Neural progenitor cell (in vitro differentiated cells): ENCODE measurements at regions not wholly inside any gene's neighbourhood (a gene's known extent, or its start where the extent isn't known, plus 50 kb on each side); places are given as distances from the start of the nearest gene placed in this dataset.

Experiments
- DNase-seq: peaks from one replicate; pipeline ENCODE4 v3.0.0-alpha.2; 2016; ENCODE audit warnings: low spot score
- H2AFZ ChIP-seq: fragments of 200-600 bp; sonication (generic); replicated peaks from 2 replicates; pipeline ENCODE4 v1.6.1; 2016; ENCODE audit warnings: antibody characterized with exemption
- H3F3A ChIP-seq: fragments of 200-600 bp; sonication (generic); 2 replicates; pipeline ENCODE4 v1.6.1; 2016; ENCODE audit warnings: antibody characterized with exemption, low read depth
- H3K27ac ChIP-seq: fragments of 200-600 bp; sonication (generic); 2 replicates; pipeline ENCODE4 v1.5.1; 2016; ENCODE audit warnings: mild to moderate bottlenecking
- H3K27me3 ChIP-seq: fragments of 200-600 bp; sonication (generic); 2 replicates; pipeline ENCODE4 v1.6.1; 2016; ENCODE audit warnings: mild to moderate bottlenecking, moderate library complexity
- H3K36me3 ChIP-seq: fragments of 200-600 bp; sonication (generic); 2 replicates; pipeline ENCODE4 v1.5.1; 2016
- H3K4me1 ChIP-seq: fragments of 200-600 bp; sonication (generic); 2 replicates; pipeline ENCODE4 v1.6.1; 2016; ENCODE audit warnings: mixed run types
- H3K4me2 ChIP-seq: fragments of 200-600 bp; sonication (generic); 2 replicates; pipeline ENCODE4 v1.6.1; 2016
- H3K4me3 ChIP-seq: fragments of 200-600 bp; sonication (generic); 2 replicates; pipeline ENCODE4 v1.5.1; 2016
- H3K79me2 ChIP-seq: fragments of 200-600 bp; sonication (generic); 2 replicates; pipeline ENCODE4 v1.6.1; 2016; ENCODE audit warnings: low read depth
- H3K9ac ChIP-seq: fragments of 200-600 bp; sonication (generic); 2 replicates; pipeline ENCODE4 v1.6.1; 2016
- H3K9me3 ChIP-seq: fragments of 200-600 bp; sonication (generic); 2 replicates; pipeline ENCODE4 v1.5.1; 2016; ENCODE audit warnings: low read depth
- H4K20me1 ChIP-seq: fragments of 200-600 bp; sonication (generic); 2 replicates; pipeline ENCODE4 v1.6.1; 2016; ENCODE audit warnings: low read depth
- H3K27ac Mint-ChIP-seq: 3 replicates; pipeline ENCODE4 v1.8.0; 2021; ENCODE audit warnings: mixed read lengths
- H3K27me3 Mint-ChIP-seq: 2 replicates; pipeline ENCODE4 v1.8.0; 2022; ENCODE audit warnings: low read depth, mild to moderate bottlenecking, inconsistent platforms, moderate library complexity, mixed read lengths; ENCODE audit not compliant: insufficient read depth
- H3K36me3 Mint-ChIP-seq: 3 replicates; pipeline ENCODE4 v1.8.0; 2021; ENCODE audit warnings: mixed read lengths
- H3K4me1 Mint-ChIP-seq: 3 replicates; pipeline ENCODE4 v1.8.0; 2021; ENCODE audit warnings: mixed read lengths
- H3K4me3 Mint-ChIP-seq: 3 replicates; pipeline ENCODE4 v1.8.0; 2021; ENCODE audit warnings: mild to moderate bottlenecking, moderate library complexity, mixed read lengths
- H3K9me3 Mint-ChIP-seq: 3 replicates; pipeline ENCODE4 v1.8.0; 2020; ENCODE audit warnings: mixed read lengths
- CTCF ChIP-seq: fragments of 200-600 bp; sonication (generic); IDR thresholded peaks from 2 replicates; pipeline ENCODE4 v1.5.1; 2017; ENCODE audit warnings: antibody characterized with exemption, mild to moderate bottlenecking
- EZH2 ChIP-seq: fragments of 200-600 bp; sonication (generic); IDR thresholded peaks from 2 replicates; pipeline ENCODE4 v1.6.1; 2017; ENCODE audit warnings: antibody characterized with exemption, mild to moderate bottlenecking, moderate library complexity
- EZH2phosphoT487 ChIP-seq: fragments of 200-600 bp; sonication (generic); IDR thresholded peaks from 2 replicates; pipeline ENCODE4 v1.6.1; 2017; ENCODE audit warnings: antibody characterized with exemption

GRCh38 chr12:17793854-17794253 is 296.1 kb downstream of the RERGL start:
- Mint-ChIP-seq H3K36me3 (no peaks in the 10 kb centered on the region), H3K27me3 (no peaks in the 10 kb centered on the region), H3K4me3 (no peak overlapping the region), H3K9me3 (no peaks in the 10 kb centered on the region), H3K27ac (no peak overlapping the region), H3K4me1 (no peaks in the 10 kb centered on the region)
- H4K20me1 ChIP-seq, result no peaks in the 10 kb centered on the region
- no peaks in the 10 kb centered on the region for H3K9me3 ChIP-seq
- H3K4me2 ChIP-seq, result no peak overlapping the region
- no peak overlapping the region for H2AFZ ChIP-seq
- H3K79me2 ChIP-seq, result no peaks in the 10 kb centered on the region
- no peaks in the 10 kb centered on the region for H3K4me1 ChIP-seq
- DNase-seq, result no peak
- H3K27me3 ChIP-seq, result no peaks in the 10 kb centered on the region
- TF ChIP-seq EZH2, result no peak
- TF ChIP-seq EZH2phosphoT487, result no peak
- TF ChIP-seq CTCF, result no peak
- H3K36me3 ChIP-seq, result no peaks in the 10 kb centered on the region
- H3K9ac ChIP-seq, result no peak overlapping the region
- H3K27ac ChIP-seq, result no peak overlapping the region
- H3K4me3 ChIP-seq, result no peak overlapping the region
- H3F3A ChIP-seq, result no peaks in the 10 kb centered on the region

- Histone ChIP-seq H3K4me2 (no peak overlapping the region), H3K9ac (no peak overlapping the region), H4K20me1 (no peaks in the 10 kb centered on the region), H3K4me1 (no peaks in the 10 kb centered on the region), H3K9me3 (no peaks in the 10 kb centered on the region), H3K27me3 (no peaks in the 10 kb centered on the region), H3K36me3 (no peaks in the 10 kb centered on the region), H3F3A (no peaks in the 10 kb centered on the region), H3K79me2 (no peaks in the 10 kb centered on the region), H3K4me3 (no peak overlapping the region), H3K27ac (no peak overlapping the region), H2AFZ (no peak overlapping the region)
- no peak for TF ChIP-seq CTCF
- TF ChIP-seq EZH2phosphoT487, result no peak
- no peak for TF ChIP-seq EZH2
- H3K36me3 Mint-ChIP-seq, result no peaks in the 10 kb centered on the region
- no peaks in the 10 kb centered on the region for H3K9me3 Mint-ChIP-seq
- no peak overlapping the region for H3K4me3 Mint-ChIP-seq
- H3K27ac Mint-ChIP-seq, result no peak overlapping the region
- no peak for DNase-seq
- no peaks in the 10 kb centered on the region for H3K4me1 Mint-ChIP-seq
- no peaks in the 10 kb centered on the region for H3K27me3 Mint-ChIP-seq
Observed at GRCh38 chr12:17778242-17778641, 311.8 kb downstream of the RERGL start.

GRCh38 chr12:17763366-17763765 is 326.6 kb downstream of the RERGL start:
- peaks cover 2% of the 10 kb centered on the region for H3K27me3 Mint-ChIP-seq
- H3K9ac ChIP-seq, result no peak overlapping the region
- no peaks in the 10 kb centered on the region for H4K20me1 ChIP-seq
- H3K4me1 ChIP-seq, result no peaks in the 10 kb centered on the region
- H3K4me3 ChIP-seq, result no peak overlapping the region
- no peaks in the 10 kb centered on the region for H3K9me3 ChIP-seq
- H3K9me3 Mint-ChIP-seq, result no peaks in the 10 kb centered on the region
- no peak overlapping the region for H3K27ac ChIP-seq
- no peak overlapping the region for H2AFZ ChIP-seq
- H3K4me2 ChIP-seq, result no peak overlapping the region
- H3K79me2 ChIP-seq, result no peaks in the 10 kb centered on the region
- no peak overlapping the region for H3K27ac Mint-ChIP-seq
- H3K4me3 Mint-ChIP-seq, result no peak overlapping the region
- no peaks in the 10 kb centered on the region for H3F3A ChIP-seq
- DNase-seq, result no peak
- H3K36me3 ChIP-seq, result no peaks in the 10 kb centered on the region
- no peaks in the 10 kb centered on the region for H3K4me1 Mint-ChIP-seq
- TF ChIP-seq CTCF (no peak), EZH2 (no peak), EZH2phosphoT487 (no peak)
- no peaks in the 10 kb centered on the region for H3K36me3 Mint-ChIP-seq
- no peaks in the 10 kb centered on the region for H3K27me3 ChIP-seq

- no peak overlapping the region for H3K27ac ChIP-seq
- H3K27me3 ChIP-seq, result no peaks in the 10 kb centered on the region
- no peaks in the 10 kb centered on the region for H3K79me2 ChIP-seq
- no peaks in the 10 kb centered on the region for H3K9me3 ChIP-seq
- H3F3A ChIP-seq, result no peaks in the 10 kb centered on the region
- no peaks in the 10 kb centered on the region for H4K20me1 ChIP-seq
- peaks cover 2% of the 10 kb centered on the region for H3K27me3 Mint-ChIP-seq
- no peak overlapping the region for H3K4me3 ChIP-seq
- no peak overlapping the region for H3K27ac Mint-ChIP-seq
- H3K4me1 Mint-ChIP-seq, result no peaks in the 10 kb centered on the region
- no peak overlapping the region for H3K9ac ChIP-seq
- H2AFZ ChIP-seq, result no peak overlapping the region
- H3K4me3 Mint-ChIP-seq, result no peak overlapping the region
- no peak overlapping the region for H3K4me2 ChIP-seq
- H3K4me1 ChIP-seq, result no peaks in the 10 kb centered on the region
- DNase-seq, result no peak
- H3K36me3 ChIP-seq, result no peaks in the 10 kb centered on the region
- no peaks in the 10 kb centered on the region for H3K9me3 Mint-ChIP-seq
- no peak for TF ChIP-seq CTCF
- TF ChIP-seq EZH2phosphoT487, result no peak
- no peak for TF ChIP-seq EZH2
- H3K36me3 Mint-ChIP-seq, result no peaks in the 10 kb centered on the region
Observed at GRCh38 chr12:17759982-17760381, 330.0 kb downstream of the RERGL start.
